PFSK-1 (cell line): ENCODE measurements at regions not wholly inside any gene's neighbourhood (a gene's known extent, or its start where the extent isn't known, plus 50 kb on each side); places are given as distances from the start of the nearest gene placed in this dataset.

ENCODE experiments used
- FOXP2 ChIP-seq: optimal IDR thresholded peaks from 2 replicates; pipeline ENCODE3; 2011; ENCODE audit warnings: borderline replicate concordance, control low read depth, inconsistent platforms; ENCODE audit not compliant: insufficient read depth; ENCODE audit errors: extremely low read length, extremely low read depth
- POLR2AphosphoS5 ChIP-seq: IDR thresholded peaks from 2 replicates; pipeline ENCODE4 v1.6.1; 2012; ENCODE audit warnings: low read depth, mild to moderate bottlenecking, control low read depth, low read length, moderate library complexity
- REST ChIP-seq, 2 experiments: IDR thresholded peaks; 2 replicates each; pipeline versions ENCODE4 v1.6.1 to v1.8.0; 2011 to 2012; ENCODE audit warnings: low read depth in 2 of 2, low read length in 2 of 2, control low read depth in 1 of 2, inconsistent platforms in 1 of 2, mild to moderate bottlenecking in 1 of 2, moderate library complexity in 1 of 2; ENCODE audit not compliant: insufficient read depth in 1 of 2
- SIN3A ChIP-seq: IDR thresholded peaks from 2 replicates; pipeline ENCODE4 v1.6.1; 2012; ENCODE audit warnings: mild to moderate bottlenecking, low read length, moderate library complexity, borderline replicate concordance; ENCODE audit not compliant: insufficient read depth
- TAF1 ChIP-seq: IDR thresholded peaks from 2 replicates; pipeline ENCODE4 v1.6.1; 2012; ENCODE audit warnings: low read length, control low read depth, borderline replicate concordance; ENCODE audit not compliant: insufficient read depth

- no peak for TF ChIP-seq TAF1
- TF ChIP-seq FOXP2: no peak
- no peak for TF ChIP-seq POLR2AphosphoS5
- TF ChIP-seq SIN3A: no peak
- TF ChIP-seq REST (IDR thresholded peaks at IDR 0.05; ENCODE audit: insufficient read depth in 1 of 2, low read depth in 2 of 2, low read length in 2 of 2): no peak
These were observed 110.1 kb upstream of the DPYD start for GRCh38 chr1:98030976-98031375.

GRCh38 chr1:98030483-98030882 lies 109.6 kb upstream of the DPYD start:
- TF ChIP-seq TAF1 (no peak), FOXP2 (no peak), POLR2AphosphoS5 (no peak), REST (IDR thresholded peaks at IDR 0.05; ENCODE audit: insufficient read depth in 1 of 2, low read depth in 2 of 2, low read length in 2 of 2) (no peak), SIN3A (no peak)

DNA sequence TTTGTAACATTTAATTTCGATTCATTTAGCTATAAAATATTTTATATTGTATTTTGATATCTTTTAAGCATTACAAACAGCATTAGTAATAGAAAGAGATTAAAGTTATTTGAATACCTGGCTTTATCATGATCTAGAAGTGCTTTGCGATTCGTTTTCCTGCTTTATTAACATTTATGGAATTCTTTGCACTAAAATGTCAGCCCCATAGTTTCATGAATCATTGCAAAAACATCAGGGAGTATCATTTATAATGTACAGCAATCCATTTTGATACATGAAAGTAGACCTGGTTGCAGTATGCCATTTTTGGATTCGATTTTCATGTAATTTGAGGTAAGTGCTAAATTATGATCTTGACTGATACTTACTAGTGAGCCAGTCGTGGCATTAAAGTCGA lies 108.0 kb upstream of the DPYD start:
- TF ChIP-seq POLR2AphosphoS5: no peak
- TF ChIP-seq SIN3A: no peak
- TF ChIP-seq REST (IDR thresholded peaks at IDR 0.05; ENCODE audit: insufficient read depth in 1 of 2, low read depth in 2 of 2, low read length in 2 of 2): no peak
- no peak for TF ChIP-seq FOXP2

DNA sequence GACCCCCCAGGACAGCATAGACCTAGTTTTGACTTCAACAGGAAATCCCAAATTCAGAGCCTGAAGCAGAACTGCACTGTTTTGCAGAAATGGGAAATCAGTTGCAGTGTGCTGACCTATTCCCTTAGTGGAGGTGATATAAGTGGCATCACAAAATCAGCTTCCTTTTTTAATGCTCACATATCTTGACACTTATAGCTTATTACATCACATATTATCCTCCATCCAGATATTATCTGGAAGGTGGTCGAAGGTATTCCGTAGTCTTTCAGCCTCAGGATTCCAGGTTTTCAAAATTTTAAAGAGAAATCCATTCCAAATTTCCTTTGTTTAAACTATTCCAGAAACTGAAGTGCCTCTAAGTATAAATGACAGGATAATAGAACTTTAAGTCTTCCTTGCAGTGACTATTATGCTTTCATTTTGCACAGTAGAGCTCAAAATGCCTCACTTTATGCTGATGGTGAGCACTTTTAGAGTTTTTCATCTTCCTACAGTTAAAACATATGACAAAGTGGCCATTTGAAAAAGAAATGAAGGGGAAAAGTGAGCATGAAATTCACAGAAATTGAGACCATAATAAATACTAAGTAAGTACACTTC lies 106.4 kb upstream of the DPYD start:
- TF ChIP-seq SIN3A: no peak

GRCh38 chr1:98025858-98026257 lies 105.0 kb upstream of the DPYD start:
- TF ChIP-seq FOXP2: no peak
- TF ChIP-seq TAF1: no peak
- no peak for TF ChIP-seq REST (IDR thresholded peaks at IDR 0.05; ENCODE audit: insufficient read depth in 1 of 2, low read depth in 2 of 2, low read length in 2 of 2)
- no peak for TF ChIP-seq POLR2AphosphoS5
- no peak for TF ChIP-seq SIN3A
